ENCODE measurements at regions not wholly inside any gene's neighbourhood (a gene's known extent, or its start where the extent isn't known, plus 50 kb on each side); places are given as distances from the start of the nearest gene placed in this dataset.
A peak's percentile ranks its signal among the peaks of the same experiment; 100 is the strongest.

DNA sequence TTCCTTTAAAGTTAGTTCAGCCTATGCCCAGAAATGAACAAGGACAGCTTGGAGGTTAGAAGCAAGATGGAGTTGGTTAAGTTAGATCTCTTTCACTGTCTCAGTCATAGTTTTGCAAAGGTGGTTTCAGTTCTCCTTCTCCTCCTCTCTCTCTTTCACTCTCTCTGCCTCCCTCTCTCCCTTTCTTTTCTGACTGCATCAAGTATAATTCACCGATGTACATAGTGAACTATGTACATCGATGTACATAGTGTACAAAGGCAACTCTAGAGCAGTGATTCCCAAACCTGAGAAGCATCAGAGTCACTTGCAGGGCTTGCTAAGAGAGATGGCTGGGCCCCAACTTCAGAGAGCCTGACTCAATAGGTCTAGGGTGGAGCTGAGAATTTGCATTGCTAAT lies 1259.7 kb downstream of the TYW1 start:
- H3K4me3 ChIP-seq (ENCODE audit: low read depth, low read length) = no peak overlapping the region
- no peaks in the 10 kb centered on the region for H3K36me3 ChIP-seq (ENCODE audit: control insufficient read depth, insufficient read depth, low read length)
- TF ChIP-seq, protein P1, sequence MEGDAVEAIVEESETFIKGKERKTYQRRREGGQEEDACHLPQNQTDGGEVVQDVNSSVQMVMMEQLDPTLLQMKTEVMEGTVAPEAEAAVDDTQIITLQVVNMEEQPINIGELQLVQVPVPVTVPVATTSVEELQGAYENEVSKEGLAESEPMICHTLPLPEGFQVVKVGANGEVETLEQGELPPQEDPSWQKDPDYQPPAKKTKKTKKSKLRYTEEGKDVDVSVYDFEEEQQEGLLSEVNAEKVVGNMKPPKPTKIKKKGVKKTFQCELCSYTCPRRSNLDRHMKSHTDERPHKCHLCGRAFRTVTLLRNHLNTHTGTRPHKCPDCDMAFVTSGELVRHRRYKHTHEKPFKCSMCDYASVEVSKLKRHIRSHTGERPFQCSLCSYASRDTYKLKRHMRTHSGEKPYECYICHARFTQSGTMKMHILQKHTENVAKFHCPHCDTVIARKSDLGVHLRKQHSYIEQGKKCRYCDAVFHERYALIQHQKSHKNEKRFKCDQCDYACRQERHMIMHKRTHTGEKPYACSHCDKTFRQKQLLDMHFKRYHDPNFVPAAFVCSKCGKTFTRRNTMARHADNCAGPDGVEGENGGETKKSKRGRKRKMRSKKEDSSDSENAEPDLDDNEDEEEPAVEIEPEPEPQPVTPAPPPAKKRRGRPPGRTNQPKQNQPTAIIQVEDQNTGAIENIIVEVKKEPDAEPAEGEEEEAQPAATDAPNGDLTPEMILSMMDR (IDR thresholded peaks at IDR 0.05; ENCODE audit: insufficient read depth, low read length, poor library complexity, severe bottlenecking) = no peak
- no peak for DNase-seq (ENCODE audit: low read depth)
- H3K27me3 ChIP-seq (ENCODE audit: control insufficient read depth, insufficient read depth, low read length) = no peaks in the 10 kb centered on the region

DNA sequence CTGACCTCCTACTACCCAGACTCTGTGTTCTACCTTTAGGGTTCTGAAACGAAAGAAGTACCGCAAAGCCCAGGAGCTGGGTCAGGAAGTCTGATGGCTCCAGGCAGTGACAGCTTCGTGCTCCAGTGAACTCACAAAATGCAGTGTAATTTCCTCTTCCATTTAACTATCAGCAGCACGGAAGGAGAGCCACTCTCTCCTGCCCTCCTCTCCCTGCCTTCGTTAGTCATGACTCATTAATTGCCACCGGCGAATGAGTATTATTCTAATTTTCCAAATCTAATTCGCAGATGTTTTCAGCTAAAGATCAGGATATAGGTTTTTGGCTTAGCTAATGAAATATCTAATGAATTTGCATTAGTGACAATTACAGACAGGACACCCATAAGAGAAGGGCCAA lies 1262.0 kb downstream of the TYW1 start:
- TF ChIP-seq, protein P1 (IDR thresholded peaks at IDR 0.05; ENCODE audit: insufficient read depth, low read length, poor library complexity, severe bottlenecking) = no peak
- Histone ChIP-seq H3K27me3 (ENCODE audit: control insufficient read depth, insufficient read depth, low read length) (no peaks in the 10 kb centered on the region), H3K4me3 (ENCODE audit: low read depth, low read length) (no peak overlapping the region), H3K36me3 (ENCODE audit: control insufficient read depth, insufficient read depth, low read length) (no peaks in the 10 kb centered on the region)
- DNase-seq (ENCODE audit: low read depth) = no peak

DNA sequence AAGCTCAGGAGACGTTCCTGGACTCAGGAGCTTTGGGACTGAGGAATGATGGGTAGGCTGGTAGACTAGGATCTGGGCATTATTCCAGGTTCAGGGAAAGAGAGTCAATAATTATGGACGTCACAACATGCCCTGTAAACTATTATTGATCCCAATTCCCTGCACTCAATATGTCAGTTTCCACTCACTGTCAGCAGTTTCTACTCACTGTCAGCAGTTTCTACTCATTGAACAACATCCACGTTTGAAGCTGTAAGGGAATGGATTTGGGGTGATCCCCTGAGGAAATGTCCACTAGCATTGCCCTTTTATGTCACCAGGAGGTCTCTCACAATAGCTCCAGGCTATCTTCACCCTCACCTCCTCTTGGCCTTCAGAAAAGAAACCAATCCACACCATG lies 1268.6 kb downstream of the TYW1 start:
- no peak overlapping the region for H3K4me3 ChIP-seq (ENCODE audit: low read depth, low read length)
- no peak for DNase-seq (ENCODE audit: low read depth)
- TF ChIP-seq, protein P1 (IDR thresholded peaks at IDR 0.05; ENCODE audit: insufficient read depth, low read length, poor library complexity, severe bottlenecking) = no peak

DNA sequence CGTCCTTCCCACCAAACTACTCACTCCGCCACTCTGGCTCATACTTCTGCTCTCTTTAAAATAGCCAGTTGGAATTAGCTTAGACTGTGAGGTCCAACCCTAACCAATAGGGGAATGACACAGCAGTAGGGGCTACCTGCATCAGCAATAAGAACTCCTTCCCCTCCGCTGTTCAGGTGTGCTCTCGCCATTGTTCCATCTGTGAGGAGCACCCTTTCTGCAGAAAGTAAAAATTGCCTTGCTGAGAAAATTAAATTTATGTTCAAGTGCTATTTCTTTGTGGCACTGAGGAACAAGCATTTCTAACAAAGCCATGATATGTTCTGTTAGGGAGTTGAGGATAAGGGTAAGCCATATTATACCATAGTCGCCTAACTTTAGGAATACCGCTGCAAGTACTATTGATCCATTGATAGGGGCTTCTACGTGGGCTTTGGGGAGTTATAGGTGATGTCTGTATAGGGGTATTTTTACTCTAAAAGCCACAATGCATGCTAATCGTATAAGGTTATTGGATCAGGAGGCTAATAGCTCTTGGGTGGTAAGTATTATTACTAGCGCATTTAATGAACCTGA lies 1269.5 kb downstream of the TYW1 start:
- Histone ChIP-seq H3K27me3 (ENCODE audit: control insufficient read depth, insufficient read depth, low read length) (no peaks in the 10 kb centered on the region), H3K4me3 (ENCODE audit: low read depth, low read length) (no peak overlapping the region), H3K36me3 (ENCODE audit: control insufficient read depth, insufficient read depth, low read length) (no peaks in the 10 kb centered on the region)
- TF ChIP-seq, protein P1 (IDR thresholded peaks at IDR 0.05; ENCODE audit: insufficient read depth, low read length, poor library complexity, severe bottlenecking) = no peak
- no peak for DNase-seq (ENCODE audit: low read depth)

More for the DNA sequence above, 1268.6 kb downstream of the TYW1 start:
- no peaks in the 10 kb centered on the region for H3K27me3 ChIP-seq (ENCODE audit: control insufficient read depth, insufficient read depth, low read length)
- no peaks in the 10 kb centered on the region for H3K36me3 ChIP-seq (ENCODE audit: control insufficient read depth, insufficient read depth, low read length)

DNA sequence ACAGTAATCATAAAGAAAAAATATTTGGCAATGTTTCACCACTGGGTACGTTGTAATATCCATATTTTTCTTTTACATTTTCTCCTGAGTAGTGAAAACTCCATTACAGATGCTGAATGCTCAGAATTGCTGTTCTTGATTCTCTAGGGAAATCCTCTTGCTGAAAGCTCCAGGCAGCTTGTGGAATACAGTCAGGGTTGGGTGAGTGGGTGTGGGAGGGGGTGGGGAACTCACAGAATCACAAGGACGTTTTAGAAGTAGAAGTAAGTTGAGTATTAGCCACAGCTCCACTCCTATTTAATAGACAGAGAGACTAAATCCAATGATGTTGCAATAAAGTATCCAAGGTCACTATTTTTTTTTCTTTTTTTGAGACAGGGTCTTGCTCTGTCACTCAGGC lies 1270.9 kb downstream of the TYW1 start:
- Histone ChIP-seq H3K4me3 (ENCODE audit: low read depth, low read length) (no peak overlapping the region), H3K36me3 (ENCODE audit: control insufficient read depth, insufficient read depth, low read length) (no peaks in the 10 kb centered on the region), H3K27me3 (ENCODE audit: control insufficient read depth, insufficient read depth, low read length) (no peaks in the 10 kb centered on the region)
- TF ChIP-seq, protein P1 (IDR thresholded peaks at IDR 0.05; ENCODE audit: insufficient read depth, low read length, poor library complexity, severe bottlenecking) = no peak
- DNase-seq (ENCODE audit: low read depth) = no peak

DNA sequence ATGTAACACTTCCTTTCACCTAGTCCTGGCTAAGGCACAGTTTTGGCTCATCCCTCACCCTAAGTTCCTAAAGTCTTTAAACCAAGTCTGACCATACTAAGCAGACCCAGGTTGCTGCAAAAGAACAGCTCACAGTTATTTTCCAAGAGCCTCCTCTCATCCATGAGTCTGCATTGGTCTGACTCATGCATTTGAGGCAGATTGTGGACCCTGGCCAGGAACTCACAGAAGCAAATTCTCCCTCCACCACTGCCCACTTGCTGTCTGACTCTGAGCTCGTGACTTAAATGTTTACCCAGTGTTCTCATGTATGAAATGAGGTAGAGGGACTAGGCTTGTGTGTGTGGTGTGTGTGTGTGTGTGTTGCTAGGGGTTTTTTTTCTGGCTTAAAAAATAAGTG lies 1272.8 kb downstream of the TYW1 start:
- no peaks in the 10 kb centered on the region for H3K36me3 ChIP-seq (ENCODE audit: control insufficient read depth, insufficient read depth, low read length)
- peak; percentile 92 for DNase-seq (ENCODE audit: low read depth)
- TF ChIP-seq, protein P1 (IDR thresholded peaks at IDR 0.05; ENCODE audit: insufficient read depth, low read length, poor library complexity, severe bottlenecking) = no peak
- H3K27me3 ChIP-seq (ENCODE audit: control insufficient read depth, insufficient read depth, low read length) = no peaks in the 10 kb centered on the region
- H3K4me3 ChIP-seq (ENCODE audit: low read depth, low read length) = no peak overlapping the region
